Fibroblast of villous mesenchyme (primary cell): ENCODE measurements at regions not wholly inside any gene's neighbourhood (a gene's known extent, or its start where the extent isn't known, plus 50 kb on each side); places are given as distances from the start of the nearest gene placed in this dataset.

Source experiments
- DNase-seq: peaks from one replicate; pipeline ENCODE4 v3.0.0-alpha.2; 2010; ENCODE audit warnings: low read depth
- H3K4me3 ChIP-seq: 2 replicates; pipeline ENCODE4 v1.5.1; 2011; ENCODE audit warnings: low read depth, mild to moderate bottlenecking, low read length
- CTCF ChIP-seq: IDR thresholded peaks from 2 replicates; pipeline ENCODE4 v1.5.1; 2012; ENCODE audit warnings: low read depth, mild to moderate bottlenecking, low read length; ENCODE audit not compliant: insufficient read depth

- H3K4me3 ChIP-seq = no peak overlapping the region
- no peak for TF ChIP-seq CTCF
- DNase-seq = peak; percentile 76
These were observed 78.2 kb downstream of the MYL12B start for GRCh38 chr18:3340015-3340681.

- DNase-seq = peak; percentile 94
- no peak overlapping the region for H3K4me3 ChIP-seq
- TF ChIP-seq CTCF = no peak
These were observed 78.8 kb downstream of the MYL12B start for GRCh38 chr18:3340682-3341097.

DNA sequence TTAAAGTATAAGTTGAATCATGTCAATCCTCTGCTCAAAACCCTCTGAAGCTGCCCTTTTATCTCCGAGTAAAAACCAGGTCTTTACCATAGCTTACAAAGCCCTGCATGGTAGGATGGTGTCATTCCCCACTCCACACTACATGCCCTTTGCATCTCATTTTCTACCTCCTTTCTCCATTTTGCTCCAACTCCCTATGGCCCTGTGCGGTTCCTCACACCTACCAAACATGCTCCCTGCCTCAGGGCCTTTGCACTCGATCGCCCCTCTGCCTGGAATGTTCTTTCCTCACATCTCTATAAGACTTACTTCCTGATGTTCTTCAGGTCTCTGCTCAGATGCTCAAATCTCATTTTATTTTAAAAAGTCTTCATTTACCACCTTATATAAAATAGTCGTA lies 80.7 kb downstream of the MYL12B start:
- TF ChIP-seq CTCF = no peak
- H3K4me3 ChIP-seq = no peak overlapping the region
- no peak for DNase-seq

- TF ChIP-seq CTCF = no peak
- H3K4me3 ChIP-seq = no peak overlapping the region
- peak; percentile 83 for DNase-seq
These were observed 83.5 kb downstream of the MYL12B start for GRCh38 chr18:3345452-3345851.

DNA sequence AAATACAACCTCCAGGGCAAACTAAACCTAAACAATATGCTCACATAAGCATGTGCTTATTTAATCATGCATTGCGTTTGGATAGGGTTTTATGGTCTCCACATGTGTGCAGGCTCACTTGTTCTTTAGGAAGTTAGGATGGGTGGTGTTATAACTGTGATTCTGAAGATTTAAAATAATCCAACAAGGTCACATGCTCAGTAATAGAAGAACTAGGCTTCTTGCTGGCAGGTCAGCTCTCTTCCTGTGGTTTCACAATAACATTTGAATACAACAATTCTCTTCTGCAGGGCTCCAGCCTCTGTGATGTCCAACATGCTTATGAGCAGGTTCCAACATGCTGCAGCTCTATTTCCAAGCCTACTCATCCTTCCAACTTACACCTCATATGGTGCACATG lies 84.0 kb downstream of the MYL12B start:
- no peak overlapping the region for H3K4me3 ChIP-seq
- no peak for TF ChIP-seq CTCF
- DNase-seq = peak; percentile 77

GRCh38 chr18:3346487-3346886 lies 84.6 kb downstream of the MYL12B start:
- no peak for DNase-seq
- H3K4me3 ChIP-seq = no peak overlapping the region
- no peak for TF ChIP-seq CTCF

DNA sequence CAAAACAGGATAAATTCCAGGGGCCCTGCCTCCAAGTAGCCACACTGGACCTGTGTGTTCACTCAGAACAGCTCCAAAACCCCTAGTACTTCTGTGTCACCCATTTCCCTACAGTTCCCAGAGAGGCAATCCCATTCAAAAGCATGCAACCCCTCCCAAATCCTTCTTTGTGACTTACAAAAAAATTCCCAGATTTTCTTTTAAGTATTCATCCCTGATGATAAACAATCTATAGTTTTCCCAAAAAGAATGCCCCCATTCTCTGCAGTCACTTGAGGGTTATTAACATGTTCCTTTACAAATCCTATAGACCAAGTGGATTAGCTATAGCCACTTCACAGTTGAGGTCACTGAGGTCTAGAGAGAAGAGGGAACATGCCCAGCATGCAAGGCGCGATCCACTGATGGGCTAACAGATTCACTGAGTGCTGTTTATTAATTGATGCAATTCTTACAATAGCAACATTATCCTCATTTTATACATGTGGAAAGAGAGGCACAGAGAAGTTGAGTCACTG lies 85.4 kb downstream of the MYL12B start:
- no peak for TF ChIP-seq CTCF
- no peak for DNase-seq
- no peak overlapping the region for H3K4me3 ChIP-seq
